ENCODE measurements at regions not wholly inside any gene's neighbourhood (a gene's known extent, or its start where the extent isn't known, plus 50 kb on each side); places are given as distances from the start of the nearest gene placed in this dataset.

DNA sequence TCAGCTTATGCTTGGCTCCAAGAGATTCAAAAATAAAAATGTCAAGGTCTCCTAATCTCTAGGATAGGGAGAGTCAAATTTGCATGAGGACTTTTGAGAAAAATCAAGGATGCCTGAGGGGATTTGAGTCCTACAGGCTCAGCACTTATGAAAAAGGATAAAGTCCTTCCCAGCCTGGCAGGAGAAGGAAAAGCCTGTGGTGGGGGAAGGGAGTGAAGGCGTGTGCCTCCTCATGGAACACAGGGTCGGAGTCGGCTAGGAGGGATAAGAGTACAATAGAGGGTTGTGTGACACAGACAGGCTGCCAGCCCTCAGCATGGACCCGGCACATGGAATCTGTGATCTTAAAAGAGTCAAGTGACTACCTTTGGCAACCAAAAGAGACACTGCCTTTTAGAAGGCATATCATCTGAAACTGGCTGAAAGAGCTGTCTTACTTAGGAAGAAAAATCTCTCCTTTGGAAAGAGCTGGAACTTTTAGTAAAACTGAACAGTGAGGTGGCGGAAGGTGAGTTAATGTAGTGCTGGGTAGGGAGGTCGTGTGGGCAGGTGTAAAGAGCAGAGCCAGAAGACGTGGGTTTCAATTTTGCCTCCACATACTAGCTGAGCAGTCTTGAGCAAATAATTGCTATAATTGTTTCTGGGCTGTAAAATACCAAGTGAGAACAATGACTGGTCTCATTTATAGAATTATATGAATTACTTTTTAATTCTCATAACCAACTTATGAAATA is 58.8 kb upstream of the RDX start:
- H3K27me3 ChIP-seq (ENCODE audit: control insufficient read depth, extremely low read depth, insufficient read depth, low read length): no peaks in the 10 kb centered on the region
- FAIRE-seq: no peak
- H3K4me1 ChIP-seq (ENCODE audit: control insufficient read depth, extremely low read depth, insufficient read depth, low read length): peaks cover 8% of the 10 kb centered on the region
- H2AFZ ChIP-seq (ENCODE audit: control insufficient read depth, low read length): no peak overlapping the region
- no peak for TF ChIP-seq EZH2 (IDR thresholded peaks at IDR 0.05; ENCODE audit: low read length)
- TF ChIP-seq, protein P1, sequence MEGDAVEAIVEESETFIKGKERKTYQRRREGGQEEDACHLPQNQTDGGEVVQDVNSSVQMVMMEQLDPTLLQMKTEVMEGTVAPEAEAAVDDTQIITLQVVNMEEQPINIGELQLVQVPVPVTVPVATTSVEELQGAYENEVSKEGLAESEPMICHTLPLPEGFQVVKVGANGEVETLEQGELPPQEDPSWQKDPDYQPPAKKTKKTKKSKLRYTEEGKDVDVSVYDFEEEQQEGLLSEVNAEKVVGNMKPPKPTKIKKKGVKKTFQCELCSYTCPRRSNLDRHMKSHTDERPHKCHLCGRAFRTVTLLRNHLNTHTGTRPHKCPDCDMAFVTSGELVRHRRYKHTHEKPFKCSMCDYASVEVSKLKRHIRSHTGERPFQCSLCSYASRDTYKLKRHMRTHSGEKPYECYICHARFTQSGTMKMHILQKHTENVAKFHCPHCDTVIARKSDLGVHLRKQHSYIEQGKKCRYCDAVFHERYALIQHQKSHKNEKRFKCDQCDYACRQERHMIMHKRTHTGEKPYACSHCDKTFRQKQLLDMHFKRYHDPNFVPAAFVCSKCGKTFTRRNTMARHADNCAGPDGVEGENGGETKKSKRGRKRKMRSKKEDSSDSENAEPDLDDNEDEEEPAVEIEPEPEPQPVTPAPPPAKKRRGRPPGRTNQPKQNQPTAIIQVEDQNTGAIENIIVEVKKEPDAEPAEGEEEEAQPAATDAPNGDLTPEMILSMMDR (optimal IDR thresholded peaks at IDR 0.05 in 1 of 3, IDR thresholded peaks at IDR 0.05 in 1 of 3, conservative IDR thresholded peaks at IDR 0.05 in 1 of 3; ENCODE audit: extremely low read depth in 1 of 3, insufficient read depth in 2 of 3, low read length in 3 of 3): no peak
- H4K20me1 ChIP-seq (ENCODE audit: control insufficient read depth, extremely low read depth, insufficient read depth, low read length): no peaks in the 10 kb centered on the region
- no peaks in the 10 kb centered on the region for H3K9me3 ChIP-seq (ENCODE audit: control insufficient read depth, low read depth, low read length)
- H3K4me2 ChIP-seq (ENCODE audit: control insufficient read depth, extremely low read depth, insufficient read depth, low read depth, low read length): no peak overlapping the region
- H3K9ac ChIP-seq (ENCODE audit: control insufficient read depth, extremely low read depth, insufficient read depth, low read length): no peak overlapping the region
- no peak for DNase-seq (ENCODE audit: low read depth, low spot score)
- H3K79me2 ChIP-seq (ENCODE audit: control insufficient read depth, insufficient read depth, low read length): no peaks in the 10 kb centered on the region
- H3K36me3 ChIP-seq (ENCODE audit: control insufficient read depth in 2 of 2, extremely low read depth in 1 of 2, insufficient read depth in 2 of 2, low read length in 2 of 2): no peaks in the 10 kb centered on the region
- dilution Hi-C loops (cut with MboI; ENCODE audit: extremely low pct_ligation_motif_present, low sequenced_read_pairs): no loop called here
- no peak overlapping the region for H3K27ac ChIP-seq (ENCODE audit: control insufficient read depth, insufficient read depth, low read length)
- no peaks in the 10 kb centered on the region for H3K9me1 ChIP-seq (ENCODE audit: control insufficient read depth, extremely low read depth, insufficient read depth, low read length)
- H3K4me3 ChIP-seq (ENCODE audit: control insufficient read depth in 2 of 3, extremely low read depth in 1 of 3, insufficient read depth in 2 of 3, low read depth in 1 of 3, low read length in 3 of 3): no peak overlapping the region

DNA sequence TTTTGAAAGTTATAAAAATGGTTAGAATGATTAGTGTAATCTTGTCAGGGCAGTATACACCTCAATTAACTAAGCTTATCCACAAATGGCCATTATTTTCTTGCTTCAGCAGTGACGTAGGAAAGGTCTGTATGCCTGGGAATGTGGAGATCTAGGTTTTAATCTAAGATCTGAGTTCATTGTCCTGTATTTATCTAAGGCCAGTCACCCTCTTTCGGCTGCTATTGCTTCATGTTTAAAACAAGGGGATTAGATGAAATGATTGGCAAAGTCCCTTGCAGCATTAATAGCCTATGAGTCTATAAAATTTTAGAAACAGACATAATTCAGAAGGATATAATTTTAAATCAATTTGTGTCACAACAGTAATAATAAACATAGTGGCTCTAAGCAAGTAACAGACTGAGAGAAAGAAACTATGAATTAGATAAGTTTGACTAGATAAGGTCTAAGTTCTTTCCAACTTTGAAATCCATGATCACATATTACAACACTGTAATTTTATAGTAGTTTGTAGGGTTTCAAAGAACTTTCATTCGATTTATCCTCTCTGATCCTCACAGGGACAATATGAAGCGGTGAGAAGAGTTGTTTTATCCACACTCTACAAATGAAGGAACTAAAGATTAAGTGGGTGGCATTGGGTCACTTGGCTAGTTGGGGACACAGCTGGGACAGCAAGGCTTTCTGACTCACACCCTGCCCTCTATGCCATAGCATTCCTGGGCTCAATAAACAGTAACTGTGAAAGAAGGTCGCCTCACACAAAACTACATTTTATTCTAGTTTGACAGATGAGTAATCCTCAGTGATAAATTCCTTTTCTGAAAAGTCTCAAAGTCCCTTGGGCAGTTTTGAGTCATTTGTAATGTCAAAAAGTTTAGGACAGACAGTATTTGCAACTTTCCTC is 60.6 kb upstream of the RDX start:
- H3K4me3 ChIP-seq (ENCODE audit: control insufficient read depth in 2 of 3, extremely low read depth in 1 of 3, insufficient read depth in 2 of 3, low read depth in 1 of 3, low read length in 3 of 3): no peak overlapping the region
- H3K79me2 ChIP-seq (ENCODE audit: control insufficient read depth, insufficient read depth, low read length): no peaks in the 10 kb centered on the region
- no peaks in the 10 kb centered on the region for H3K9me1 ChIP-seq (ENCODE audit: control insufficient read depth, extremely low read depth, insufficient read depth, low read length)
- no peaks in the 10 kb centered on the region for H4K20me1 ChIP-seq (ENCODE audit: control insufficient read depth, extremely low read depth, insufficient read depth, low read length)
- peaks cover 8% of the 10 kb centered on the region for H3K4me1 ChIP-seq (ENCODE audit: control insufficient read depth, extremely low read depth, insufficient read depth, low read length)
- TF ChIP-seq EZH2 (IDR thresholded peaks at IDR 0.05; ENCODE audit: low read length): no peak
- TF ChIP-seq, protein P1 (optimal IDR thresholded peaks at IDR 0.05 in 1 of 3, IDR thresholded peaks at IDR 0.05 in 1 of 3, conservative IDR thresholded peaks at IDR 0.05 in 1 of 3; ENCODE audit: extremely low read depth in 1 of 3, insufficient read depth in 2 of 3, low read length in 3 of 3): no peak
- H3K9me3 ChIP-seq (ENCODE audit: control insufficient read depth, low read depth, low read length): no peaks in the 10 kb centered on the region
- no peak overlapping the region for H3K27ac ChIP-seq (ENCODE audit: control insufficient read depth, insufficient read depth, low read length)
- no peaks in the 10 kb centered on the region for H3K27me3 ChIP-seq (ENCODE audit: control insufficient read depth, extremely low read depth, insufficient read depth, low read length)
- no peak for DNase-seq (ENCODE audit: low read depth, low spot score)
- no peak overlapping the region for H2AFZ ChIP-seq (ENCODE audit: control insufficient read depth, low read length)
- dilution Hi-C loops (cut with MboI; ENCODE audit: extremely low pct_ligation_motif_present, low sequenced_read_pairs): no loop called here
- no peak for FAIRE-seq
- no peaks in the 10 kb centered on the region for H3K36me3 ChIP-seq (ENCODE audit: control insufficient read depth in 2 of 2, extremely low read depth in 1 of 2, insufficient read depth in 2 of 2, low read length in 2 of 2)
- no peak overlapping the region for H3K4me2 ChIP-seq (ENCODE audit: control insufficient read depth, extremely low read depth, insufficient read depth, low read depth, low read length)
- no peak overlapping the region for H3K9ac ChIP-seq (ENCODE audit: control insufficient read depth, extremely low read depth, insufficient read depth, low read length)

Data from keratinocyte (primary cell).